ENCODE measurements at regions not wholly inside any gene's neighbourhood (a gene's known extent, or its start where the extent isn't known, plus 50 kb on each side); places are given as distances from the start of the nearest gene placed in this dataset.
"Not testable (repeated sequence)": the region's sequence is repeated elsewhere in the genome, so short reads cannot be mapped to it uniquely, and the experiment has no call there.

- H3K4me2 ChIP-seq (ENCODE audit: insufficient read depth, low read length); H3K79me2 ChIP-seq (ENCODE audit: control insufficient read depth, insufficient read depth, low read length); H2AFZ ChIP-seq (ENCODE audit: low read depth, low read length); H3K4me1 ChIP-seq (ENCODE audit: control insufficient read depth, extremely low read depth, insufficient read depth, low read length); intact Hi-C loops (cut with micrococcal nuclease); H3K9me3 ChIP-seq (replicated peaks; ENCODE audit: control insufficient read depth, insufficient read depth, low read length); H3K27me3 ChIP-seq (ENCODE audit: control insufficient read depth in 2 of 2, insufficient read depth in 2 of 2, low read length in 2 of 2); H4K20me1 ChIP-seq (replicated peaks; ENCODE audit: control insufficient read depth, extremely low read depth, insufficient read depth, low read length); DNase-seq (ENCODE audit: low read depth, low spot score); H3K27ac ChIP-seq (ENCODE audit: insufficient read depth, low read depth, low read length); H3K9ac ChIP-seq (replicated peaks; ENCODE audit: extremely low read depth, insufficient read depth, low read length); H3K36me3 ChIP-seq (ENCODE audit: control insufficient read depth in 2 of 2, extremely low read depth in 1 of 2, insufficient read depth in 2 of 2, low read length in 2 of 2); POLR2A ChIA-PET; H3K9me1 ChIP-seq (replicated peaks; ENCODE audit: control insufficient read depth, extremely low read depth, insufficient read depth, low read length); CTCF ChIA-PET; H3K4me3 ChIP-seq (replicated peaks in 1 of 3; ENCODE audit: insufficient read depth in 1 of 3, low read depth in 1 of 3, low read length in 3 of 3); BruUV-seq (replicated peaks); dilution Hi-C loops (cut with MboI; ENCODE audit: extremely low pct_ligation_motif_present, low sequenced_read_pairs): not testable (repeated sequence)
- FAIRE-seq, result peak; percentile 81
- peak; percentile 13 to 31 for TF ChIP-seq CTCF (IDR thresholded peaks at IDR 0.05; ENCODE audit: extremely low read depth in 1 of 2, insufficient read depth in 1 of 2, low read depth in 1 of 2, low read length in 2 of 2)
Observed at GRCh38 chr9:42550789-42551357, 367.4 kb downstream of the SPATA31A6 start.

DNA sequence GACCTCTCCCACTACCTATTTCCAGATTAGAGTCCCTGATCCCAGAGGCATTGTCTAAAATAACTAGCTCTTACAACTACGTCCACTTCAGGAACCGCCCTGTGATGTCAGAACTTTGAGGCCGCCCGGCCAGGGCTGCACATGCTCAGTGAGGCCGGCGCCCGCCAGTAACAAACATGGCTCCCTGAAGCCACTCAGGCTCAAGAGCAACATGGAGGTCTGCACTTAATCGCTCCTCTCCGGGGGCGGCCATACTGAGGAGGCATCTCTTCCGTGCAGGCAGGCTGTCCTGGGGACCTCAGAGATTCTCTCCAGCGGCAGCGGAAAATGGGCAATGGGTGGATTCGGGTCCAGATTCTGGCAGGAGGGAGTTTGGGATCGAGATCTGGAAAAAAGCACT, 385.1 kb downstream of the SPATA31A6 start:
- H3K36me3 ChIP-seq (ENCODE audit: control insufficient read depth in 2 of 2, extremely low read depth in 1 of 2, insufficient read depth in 2 of 2, low read length in 2 of 2); H3K9me1 ChIP-seq (replicated peaks; ENCODE audit: control insufficient read depth, extremely low read depth, insufficient read depth, low read length); H3K9ac ChIP-seq (replicated peaks; ENCODE audit: extremely low read depth, insufficient read depth, low read length); DNase-seq (ENCODE audit: low read depth, low spot score); intact Hi-C loops (cut with micrococcal nuclease); BruUV-seq (replicated peaks); H3K27me3 ChIP-seq (ENCODE audit: control insufficient read depth in 2 of 2, insufficient read depth in 2 of 2, low read length in 2 of 2); POLR2A ChIA-PET; H3K9me3 ChIP-seq (replicated peaks; ENCODE audit: control insufficient read depth, insufficient read depth, low read length); H3K4me1 ChIP-seq (ENCODE audit: control insufficient read depth, extremely low read depth, insufficient read depth, low read length); H3K4me2 ChIP-seq (ENCODE audit: insufficient read depth, low read length); H3K79me2 ChIP-seq (ENCODE audit: control insufficient read depth, insufficient read depth, low read length); CTCF ChIA-PET; H4K20me1 ChIP-seq (replicated peaks; ENCODE audit: control insufficient read depth, extremely low read depth, insufficient read depth, low read length); H3K27ac ChIP-seq (ENCODE audit: insufficient read depth, low read depth, low read length); H2AFZ ChIP-seq (ENCODE audit: low read depth, low read length); H3K4me3 ChIP-seq (replicated peaks in 1 of 3; ENCODE audit: insufficient read depth in 1 of 3, low read depth in 1 of 3, low read length in 3 of 3); FAIRE-seq; dilution Hi-C loops (cut with MboI; ENCODE audit: extremely low pct_ligation_motif_present, low sequenced_read_pairs): not testable (repeated sequence)

DNA sequence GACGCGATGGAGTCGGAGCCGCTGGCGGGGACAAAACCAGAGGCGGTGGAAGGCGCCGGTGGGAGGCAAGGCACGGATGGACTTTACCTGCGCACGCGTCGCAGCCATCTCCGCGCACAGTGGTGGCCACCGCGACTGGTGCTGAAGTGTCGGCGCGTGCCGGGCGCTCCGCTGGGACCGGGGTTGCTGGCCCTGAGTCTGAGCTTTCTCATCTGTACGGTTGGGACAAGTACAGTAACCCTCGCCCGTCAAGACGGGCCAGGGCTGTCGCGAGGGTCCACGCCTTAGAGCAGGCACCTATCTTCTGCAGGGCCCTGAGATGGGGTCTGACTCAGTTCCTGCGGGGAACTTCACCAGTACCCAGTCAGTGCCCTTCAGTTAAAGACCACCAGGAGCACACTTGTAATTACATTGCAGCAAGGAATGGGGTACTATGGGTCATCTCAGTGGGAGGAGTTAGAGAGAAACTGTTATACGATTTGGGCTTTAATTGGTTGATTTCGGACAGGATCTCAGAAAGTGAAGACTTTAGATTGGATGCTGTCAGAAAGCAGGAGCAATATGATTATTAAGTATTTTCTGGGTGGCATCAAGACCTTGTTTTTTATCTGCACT, 385.6 kb downstream of the SPATA31A6 start:
- H3K4me2 ChIP-seq (ENCODE audit: insufficient read depth, low read length); intact Hi-C loops (cut with micrococcal nuclease); H2AFZ ChIP-seq (ENCODE audit: low read depth, low read length); H3K79me2 ChIP-seq (ENCODE audit: control insufficient read depth, insufficient read depth, low read length); H3K36me3 ChIP-seq (ENCODE audit: control insufficient read depth in 2 of 2, extremely low read depth in 1 of 2, insufficient read depth in 2 of 2, low read length in 2 of 2); H3K27me3 ChIP-seq (ENCODE audit: control insufficient read depth in 2 of 2, insufficient read depth in 2 of 2, low read length in 2 of 2); H3K27ac ChIP-seq (ENCODE audit: insufficient read depth, low read depth, low read length); POLR2A ChIA-PET; FAIRE-seq; dilution Hi-C loops (cut with MboI; ENCODE audit: extremely low pct_ligation_motif_present, low sequenced_read_pairs); H3K9ac ChIP-seq (replicated peaks; ENCODE audit: extremely low read depth, insufficient read depth, low read length); H4K20me1 ChIP-seq (replicated peaks; ENCODE audit: control insufficient read depth, extremely low read depth, insufficient read depth, low read length); H3K9me1 ChIP-seq (replicated peaks; ENCODE audit: control insufficient read depth, extremely low read depth, insufficient read depth, low read length); DNase-seq (ENCODE audit: low read depth, low spot score); CTCF ChIA-PET; H3K9me3 ChIP-seq (replicated peaks; ENCODE audit: control insufficient read depth, insufficient read depth, low read length); H3K4me1 ChIP-seq (ENCODE audit: control insufficient read depth, extremely low read depth, insufficient read depth, low read length): not testable (repeated sequence)
- TSS peak; percentile 84 for BruUV-seq (replicated peaks)
- peak overlapping the region in 1 of 3 experiments; percentile 10 for H3K4me3 ChIP-seq (replicated peaks in 1 of 3; ENCODE audit: insufficient read depth in 1 of 3, low read depth in 1 of 3, low read length in 3 of 3)

DNA sequence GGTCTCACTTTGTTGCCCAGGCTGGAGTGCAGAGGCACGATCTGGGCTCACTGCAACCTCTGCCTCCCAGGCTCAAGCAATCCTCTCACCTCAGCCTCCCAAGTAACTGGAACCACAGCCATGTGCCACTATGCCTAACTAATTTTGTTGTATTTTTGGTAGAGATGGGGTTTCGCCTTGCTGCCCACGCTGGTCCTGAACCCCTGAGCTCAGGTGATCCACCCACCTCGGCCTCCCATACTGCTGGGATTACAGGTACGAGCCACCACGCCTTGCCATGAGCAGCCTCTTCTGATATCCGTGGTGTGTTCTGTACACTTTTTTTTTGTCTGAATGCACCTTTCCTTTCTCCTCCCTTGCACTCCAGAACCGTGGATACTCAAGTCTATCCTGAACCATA, 394.4 kb downstream of the SPATA31A6 start:
- H3K27me3 ChIP-seq (ENCODE audit: control insufficient read depth in 2 of 2, insufficient read depth in 2 of 2, low read length in 2 of 2); intact Hi-C loops (cut with micrococcal nuclease); H3K4me3 ChIP-seq (replicated peaks in 1 of 3; ENCODE audit: insufficient read depth in 1 of 3, low read depth in 1 of 3, low read length in 3 of 3); H3K9ac ChIP-seq (replicated peaks; ENCODE audit: extremely low read depth, insufficient read depth, low read length); H3K4me2 ChIP-seq (ENCODE audit: insufficient read depth, low read length); dilution Hi-C loops (cut with MboI; ENCODE audit: extremely low pct_ligation_motif_present, low sequenced_read_pairs); H3K79me2 ChIP-seq (ENCODE audit: control insufficient read depth, insufficient read depth, low read length); FAIRE-seq; POLR2A ChIA-PET; H3K9me1 ChIP-seq (replicated peaks; ENCODE audit: control insufficient read depth, extremely low read depth, insufficient read depth, low read length); H3K4me1 ChIP-seq (ENCODE audit: control insufficient read depth, extremely low read depth, insufficient read depth, low read length); H3K9me3 ChIP-seq (replicated peaks; ENCODE audit: control insufficient read depth, insufficient read depth, low read length); H4K20me1 ChIP-seq (replicated peaks; ENCODE audit: control insufficient read depth, extremely low read depth, insufficient read depth, low read length); H3K36me3 ChIP-seq (ENCODE audit: control insufficient read depth in 2 of 2, extremely low read depth in 1 of 2, insufficient read depth in 2 of 2, low read length in 2 of 2); BruUV-seq (replicated peaks); H2AFZ ChIP-seq (ENCODE audit: low read depth, low read length); H3K27ac ChIP-seq (ENCODE audit: insufficient read depth, low read depth, low read length); CTCF ChIA-PET: not testable (repeated sequence)
- peak; percentile 0 for DNase-seq (ENCODE audit: low read depth, low spot score)
